SK-N-SH treated with all-trans-retinoic acid at 6 μM for 48 hours (cell line): ENCODE measurements at regions not wholly inside any gene's neighbourhood (a gene's known extent, or its start where the extent isn't known, plus 50 kb on each side); places are given as distances from the start of the nearest gene placed in this dataset.

Experiments
- ATAC-seq: fragments of 200-7000 bp; cut with Tn5 transposase; 3 replicates; pipeline ENCODE4 v1.9.1; 2020; ENCODE audit warnings: mild to moderate bottlenecking, moderate library complexity
- ARNTL ChIP-seq: fragments of 450-650 bp; formaldehyde crosslinking; IDR thresholded peaks from 2 replicates; pipeline ENCODE4 v1.5.0; 2020; ENCODE audit warnings: low read depth, mild to moderate bottlenecking, moderate library complexity, borderline replicate concordance
- BACH2 ChIP-seq: fragments of 250-450 bp; sonication (Bioruptor Pico); IDR thresholded peaks from 2 replicates; pipeline ENCODE4 v1.9.0; 2021; ENCODE audit warnings: mild to moderate bottlenecking, borderline replicate concordance
- CSDC2 ChIP-seq: fragments of 250-450 bp; sonication (Bioruptor Pico); IDR thresholded peaks from 2 replicates; pipeline ENCODE4 v1.5.0; 2020; ENCODE audit warnings: mild to moderate bottlenecking, moderate library complexity
- ESRRG ChIP-seq: fragments of 250-450 bp; sonication (Bioruptor Pico); IDR thresholded peaks from 2 replicates; pipeline ENCODE4 v1.6.1; 2021; ENCODE audit warnings: mild to moderate bottlenecking
- GLIS3 ChIP-seq: fragments of 250-450 bp; sonication (Bioruptor Pico); IDR thresholded peaks from 2 replicates; pipeline ENCODE4 v1.5.0; 2020; ENCODE audit warnings: mild to moderate bottlenecking, moderate library complexity
- ISL1 ChIP-seq: fragments of 250-450 bp; sonication (Bioruptor Pico); IDR thresholded peaks from 2 replicates; pipeline ENCODE4 v2.1.2; 2022; ENCODE audit warnings: mild to moderate bottlenecking, moderate library complexity
- OSR1 ChIP-seq: fragments of 250-450 bp; sonication (Bioruptor Pico); IDR thresholded peaks from 2 replicates; pipeline ENCODE4 v1.8.0; 2022; ENCODE audit warnings: moderate library complexity, mild to moderate bottlenecking, inconsistent platforms
- PPARA ChIP-seq: fragments of 250-450 bp; sonication (Bioruptor Pico); IDR thresholded peaks from 2 replicates; pipeline ENCODE4 v1.5.0; 2020; ENCODE audit warnings: mild to moderate bottlenecking, borderline replicate concordance
- RARB ChIP-seq: fragments of 250-450 bp; sonication (Bioruptor Pico); IDR thresholded peaks from 2 replicates; pipeline ENCODE4 v1.8.0; 2021; ENCODE audit warnings: mild to moderate bottlenecking, moderate library complexity
- SNAI2 ChIP-seq: fragments of 250-450 bp; sonication (Bioruptor Pico); IDR thresholded peaks from 2 replicates; pipeline ENCODE4 v1.5.0; 2020; ENCODE audit warnings: mild to moderate bottlenecking, moderate library complexity
- TCF4 ChIP-seq: fragments of 250-450 bp; sonication (Bioruptor Pico); IDR thresholded peaks from 2 replicates; pipeline ENCODE4 v1.8.0; 2021; ENCODE audit warnings: mild to moderate bottlenecking, moderate library complexity, borderline replicate concordance
- TOX ChIP-seq: fragments of 250-450 bp; sonication (Bioruptor Pico); IDR thresholded peaks from 2 replicates; pipeline ENCODE4 v1.8.0; 2021; ENCODE audit warnings: mild to moderate bottlenecking, moderate library complexity, borderline replicate concordance
- ZC3H10 ChIP-seq: fragments of 250-450 bp; sonication (Bioruptor Pico); IDR thresholded peaks from 2 replicates; pipeline ENCODE4 v1.5.1; 2021; ENCODE audit warnings: mild to moderate bottlenecking, moderate library complexity
- ZFP3 ChIP-seq: fragments of 250-450 bp; sonication (Bioruptor Pico); IDR thresholded peaks from 2 replicates; pipeline ENCODE4 v1.5.0; 2020; ENCODE audit warnings: mild to moderate bottlenecking, moderate library complexity
- ZFP30 ChIP-seq: fragments of 450-650 bp; formaldehyde crosslinking; IDR thresholded peaks from 2 replicates; pipeline ENCODE4 v1.5.0; 2022; ENCODE audit warnings: mild to moderate bottlenecking, moderate library complexity
- ZNF565 ChIP-seq: fragments of 450-650 bp; formaldehyde crosslinking; conservative IDR thresholded peaks from 2 replicates; pipeline ENCODE4 v1.5.0; 2020; ENCODE audit warnings: low read depth, mild to moderate bottlenecking, moderate library complexity
- ZNF70 ChIP-seq: fragments of 450-650 bp; formaldehyde crosslinking; IDR thresholded peaks from 2 replicates; pipeline ENCODE4 v1.5.0; 2020; ENCODE audit warnings: mild to moderate bottlenecking, moderate library complexity
- ZNF8 ChIP-seq: fragments of 450-650 bp; formaldehyde crosslinking; IDR thresholded peaks from 2 replicates; pipeline ENCODE4 v1.5.0; 2020; ENCODE audit warnings: mild to moderate bottlenecking, moderate library complexity
- TF ChIP-seq, protein P1 (sequence below): fragments of 250-450 bp; sonication (Bioruptor Pico); IDR thresholded peaks from 2 replicates; pipeline ENCODE4 v1.5.1; 2020; ENCODE audit warnings: low read depth, mild to moderate bottlenecking, moderate library complexity
- TF ChIP-seq, protein P2 (sequence below): fragments of 250-450 bp; sonication (Bioruptor Pico); IDR thresholded peaks from 2 replicates; pipeline ENCODE4 v1.8.0; 2021; ENCODE audit warnings: low read depth, mild to moderate bottlenecking, moderate library complexity, borderline replicate concordance
- TF ChIP-seq, protein P3 (sequence below): fragments of 250-450 bp; sonication (Bioruptor Pico); IDR thresholded peaks from 2 replicates; pipeline ENCODE4 v1.8.0; 2020; ENCODE audit warnings: mild to moderate bottlenecking, moderate library complexity, borderline replicate concordance
- TF ChIP-seq, protein P4 (sequence below): fragments of 250-450 bp; sonication (Bioruptor Pico); IDR thresholded peaks from 2 replicates; pipeline ENCODE4 v1.5.0; 2020; ENCODE audit warnings: mild to moderate bottlenecking, moderate library complexity
- TF ChIP-seq, protein P5 (sequence below): fragments of 250-450 bp; sonication (Bioruptor Pico); IDR thresholded peaks from 2 replicates; pipeline ENCODE4 v1.5.1; 2021; ENCODE audit warnings: mild to moderate bottlenecking, moderate library complexity

DNA sequence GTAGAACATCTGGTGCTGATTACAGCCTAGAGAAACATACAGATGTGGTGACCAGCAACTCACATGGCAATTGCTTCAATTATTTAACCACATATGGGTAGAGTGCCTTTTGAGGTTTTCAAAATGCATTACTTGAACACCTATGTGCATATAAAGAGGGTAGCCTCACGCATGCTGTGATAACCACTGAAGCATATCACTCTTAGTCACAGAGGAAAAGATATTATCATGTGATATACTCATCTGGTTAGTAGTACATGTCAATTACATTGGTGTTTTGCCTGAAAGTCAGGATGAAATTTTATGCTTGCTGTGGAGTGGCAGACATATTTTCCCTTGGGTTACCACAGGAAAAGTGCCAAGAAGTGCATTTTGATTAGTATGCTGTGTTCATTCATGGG is 459.3 kb upstream of the AGTR1 start:
- TF ChIP-seq, protein P1, sequence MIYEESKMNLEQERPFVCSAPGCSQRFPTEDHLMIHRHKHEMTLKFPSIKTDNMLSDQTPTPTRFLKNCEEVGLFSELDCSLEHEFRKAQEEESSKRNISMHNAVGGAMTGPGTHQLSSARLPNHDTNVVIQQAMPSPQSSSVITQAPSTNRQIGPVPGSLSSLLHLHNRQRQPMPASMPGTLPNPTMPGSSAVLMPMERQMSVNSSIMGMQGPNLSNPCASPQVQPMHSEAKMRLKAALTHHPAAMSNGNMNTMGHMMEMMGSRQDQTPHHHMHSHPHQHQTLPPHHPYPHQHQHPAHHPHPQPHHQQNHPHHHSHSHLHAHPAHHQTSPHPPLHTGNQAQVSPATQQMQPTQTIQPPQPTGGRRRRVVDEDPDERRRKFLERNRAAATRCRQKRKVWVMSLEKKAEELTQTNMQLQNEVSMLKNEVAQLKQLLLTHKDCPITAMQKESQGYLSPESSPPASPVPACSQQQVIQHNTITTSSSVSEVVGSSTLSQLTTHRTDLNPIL (CRISPR knock-in tag): no peak
- TF ChIP-seq, protein P2, sequence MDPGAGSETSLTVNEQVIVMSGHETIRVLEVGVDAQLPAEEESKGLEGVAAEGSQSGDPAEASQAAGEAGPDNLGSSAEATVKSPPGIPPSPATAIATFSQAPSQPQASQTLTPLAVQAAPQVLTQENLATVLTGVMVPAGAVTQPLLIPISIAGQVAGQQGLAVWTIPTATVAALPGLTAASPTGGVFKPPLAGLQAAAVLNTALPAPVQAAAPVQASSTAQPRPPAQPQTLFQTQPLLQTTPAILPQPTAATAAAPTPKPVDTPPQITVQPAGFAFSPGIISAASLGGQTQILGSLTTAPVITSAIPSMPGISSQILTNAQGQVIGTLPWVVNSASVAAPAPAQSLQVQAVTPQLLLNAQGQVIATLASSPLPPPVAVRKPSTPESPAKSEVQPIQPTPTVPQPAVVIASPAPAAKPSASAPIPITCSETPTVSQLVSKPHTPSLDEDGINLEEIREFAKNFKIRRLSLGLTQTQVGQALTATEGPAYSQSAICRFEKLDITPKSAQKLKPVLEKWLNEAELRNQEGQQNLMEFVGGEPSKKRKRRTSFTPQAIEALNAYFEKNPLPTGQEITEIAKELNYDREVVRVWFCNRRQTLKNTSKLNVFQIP (CRISPR knock-in tag): no peak
- TF ChIP-seq, protein P3, sequence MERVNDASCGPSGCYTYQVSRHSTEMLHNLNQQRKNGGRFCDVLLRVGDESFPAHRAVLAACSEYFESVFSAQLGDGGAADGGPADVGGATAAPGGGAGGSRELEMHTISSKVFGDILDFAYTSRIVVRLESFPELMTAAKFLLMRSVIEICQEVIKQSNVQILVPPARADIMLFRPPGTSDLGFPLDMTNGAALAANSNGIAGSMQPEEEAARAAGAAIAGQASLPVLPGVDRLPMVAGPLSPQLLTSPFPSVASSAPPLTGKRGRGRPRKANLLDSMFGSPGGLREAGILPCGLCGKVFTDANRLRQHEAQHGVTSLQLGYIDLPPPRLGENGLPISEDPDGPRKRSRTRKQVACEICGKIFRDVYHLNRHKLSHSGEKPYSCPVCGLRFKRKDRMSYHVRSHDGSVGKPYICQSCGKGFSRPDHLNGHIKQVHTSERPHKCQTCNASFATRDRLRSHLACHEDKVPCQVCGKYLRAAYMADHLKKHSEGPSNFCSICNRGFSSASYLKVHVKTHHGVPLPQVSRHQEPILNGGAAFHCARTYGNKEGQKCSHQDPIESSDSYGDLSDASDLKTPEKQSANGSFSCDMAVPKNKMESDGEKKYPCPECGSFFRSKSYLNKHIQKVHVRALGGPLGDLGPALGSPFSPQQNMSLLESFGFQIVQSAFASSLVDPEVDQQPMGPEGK (CRISPR knock-in tag): no peak
- TF ChIP-seq CSDC2 (CRISPR knock-in tag) (no peak), ZNF70 (no peak), RARB (CRISPR knock-in tag) (no peak), ZFP30 (CRISPR knock-in tag) (no peak), PPARA (no peak), ISL1 (no peak), OSR1 (no peak), TCF4 (no peak), BACH2 (CRISPR knock-in tag) (no peak), ZNF565 (CRISPR knock-in tag) (no peak), TOX (CRISPR knock-in tag) (no peak), ZFP3 (CRISPR knock-in tag) (no peak), ZC3H10 (no peak), GLIS3 (CRISPR knock-in tag) (no peak), SNAI2 (CRISPR knock-in tag) (no peak)
- TF ChIP-seq, protein P4, sequence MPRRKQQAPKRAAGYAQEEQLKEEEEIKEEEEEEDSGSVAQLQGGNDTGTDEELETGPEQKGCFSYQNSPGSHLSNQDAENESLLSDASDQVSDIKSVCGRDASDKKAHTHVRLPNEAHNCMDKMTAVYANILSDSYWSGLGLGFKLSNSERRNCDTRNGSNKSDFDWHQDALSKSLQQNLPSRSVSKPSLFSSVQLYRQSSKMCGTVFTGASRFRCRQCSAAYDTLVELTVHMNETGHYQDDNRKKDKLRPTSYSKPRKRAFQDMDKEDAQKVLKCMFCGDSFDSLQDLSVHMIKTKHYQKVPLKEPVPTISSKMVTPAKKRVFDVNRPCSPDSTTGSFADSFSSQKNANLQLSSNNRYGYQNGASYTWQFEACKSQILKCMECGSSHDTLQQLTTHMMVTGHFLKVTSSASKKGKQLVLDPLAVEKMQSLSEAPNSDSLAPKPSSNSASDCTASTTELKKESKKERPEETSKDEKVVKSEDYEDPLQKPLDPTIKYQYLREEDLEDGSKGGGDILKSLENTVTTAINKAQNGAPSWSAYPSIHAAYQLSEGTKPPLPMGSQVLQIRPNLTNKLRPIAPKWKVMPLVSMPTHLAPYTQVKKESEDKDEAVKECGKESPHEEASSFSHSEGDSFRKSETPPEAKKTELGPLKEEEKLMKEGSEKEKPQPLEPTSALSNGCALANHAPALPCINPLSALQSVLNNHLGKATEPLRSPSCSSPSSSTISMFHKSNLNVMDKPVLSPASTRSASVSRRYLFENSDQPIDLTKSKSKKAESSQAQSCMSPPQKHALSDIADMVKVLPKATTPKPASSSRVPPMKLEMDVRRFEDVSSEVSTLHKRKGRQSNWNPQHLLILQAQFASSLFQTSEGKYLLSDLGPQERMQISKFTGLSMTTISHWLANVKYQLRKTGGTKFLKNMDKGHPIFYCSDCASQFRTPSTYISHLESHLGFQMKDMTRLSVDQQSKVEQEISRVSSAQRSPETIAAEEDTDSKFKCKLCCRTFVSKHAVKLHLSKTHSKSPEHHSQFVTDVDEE: no peak
- TF ChIP-seq, all 23 proteins: peak for 0
- peak; percentile 19; the same call in 1 of the 3 replicates for ATAC-seq

DNA sequence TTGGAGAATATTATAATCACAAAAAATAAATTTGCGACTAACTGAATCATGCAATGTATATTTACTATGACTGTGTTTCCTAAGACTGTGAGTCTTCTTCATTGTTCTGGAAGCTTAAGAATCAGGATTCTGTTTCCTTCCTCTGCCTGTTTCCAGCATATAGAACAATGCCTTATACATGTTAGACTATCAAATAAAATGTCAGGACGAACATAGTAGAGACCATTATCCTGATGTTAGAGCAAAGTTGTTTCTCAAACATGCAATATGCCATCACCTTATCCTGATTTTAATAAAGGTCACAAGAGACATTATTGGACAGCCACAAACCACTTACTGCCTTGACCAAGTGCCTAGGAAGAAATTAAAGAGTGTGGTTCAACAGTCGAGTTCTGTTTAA is 457.4 kb upstream of the AGTR1 start:
- no peak for ATAC-seq
- no peak for TF ChIP-seq ZNF70
- no peak for TF ChIP-seq ZNF8 (CRISPR knock-in tag)
- no peak for TF ChIP-seq ZFP30 (CRISPR knock-in tag)
- no peak for TF ChIP-seq ESRRG (CRISPR knock-in tag)
- no peak for TF ChIP-seq RARB (CRISPR knock-in tag)
- TF ChIP-seq OSR1: no peak
- TF ChIP-seq, protein P5, sequence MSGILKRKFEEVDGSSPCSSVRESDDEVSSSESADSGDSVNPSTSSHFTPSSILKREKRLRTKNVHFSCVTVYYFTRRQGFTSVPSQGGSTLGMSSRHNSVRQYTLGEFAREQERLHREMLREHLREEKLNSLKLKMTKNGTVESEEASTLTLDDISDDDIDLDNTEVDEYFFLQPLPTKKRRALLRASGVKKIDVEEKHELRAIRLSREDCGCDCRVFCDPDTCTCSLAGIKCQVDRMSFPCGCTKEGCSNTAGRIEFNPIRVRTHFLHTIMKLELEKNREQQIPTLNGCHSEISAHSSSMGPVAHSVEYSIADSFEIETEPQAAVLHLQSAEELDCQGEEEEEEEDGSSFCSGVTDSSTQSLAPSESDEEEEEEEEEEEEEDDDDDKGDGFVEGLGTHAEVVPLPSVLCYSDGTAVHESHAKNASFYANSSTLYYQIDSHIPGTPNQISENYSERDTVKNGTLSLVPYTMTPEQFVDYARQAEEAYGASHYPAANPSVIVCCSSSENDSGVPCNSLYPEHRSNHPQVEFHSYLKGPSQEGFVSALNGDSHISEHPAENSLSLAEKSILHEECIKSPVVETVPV (CRISPR knock-in tag): no peak
- TF ChIP-seq TCF4: no peak

DNA sequence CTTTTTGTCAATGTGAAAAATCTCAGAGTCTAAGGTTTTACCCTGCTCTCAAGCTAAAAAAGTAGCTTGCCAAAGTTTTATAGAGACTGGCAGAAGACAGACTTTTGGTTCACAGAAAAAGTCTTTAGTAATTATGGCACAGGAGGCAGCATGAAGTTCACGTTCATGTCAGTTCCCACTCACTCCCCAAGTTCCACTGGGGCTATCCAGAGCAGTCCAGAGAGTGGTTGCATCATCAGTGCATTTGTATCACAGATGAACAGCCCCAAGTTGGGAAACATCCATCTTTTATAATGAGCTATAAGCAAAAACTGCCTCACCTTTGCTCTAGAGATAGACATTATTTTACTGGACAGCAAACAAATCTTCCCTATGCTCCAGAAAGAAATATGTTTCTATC is 454.1 kb upstream of the AGTR1 start:
- ATAC-seq: no peak
- TF ChIP-seq ESRRG (CRISPR knock-in tag) (no peak), ARNTL (CRISPR knock-in tag) (no peak), ZNF70 (no peak), TOX (CRISPR knock-in tag) (no peak), ZNF565 (CRISPR knock-in tag) (no peak), PPARA (no peak), ISL1 (no peak), GLIS3 (CRISPR knock-in tag) (no peak), ZFP30 (CRISPR knock-in tag) (no peak), BACH2 (CRISPR knock-in tag) (no peak), TCF4 (no peak), ZC3H10 (no peak)
- TF ChIP-seq, protein P5 (CRISPR knock-in tag): no peak
- TF ChIP-seq, protein P1 (CRISPR knock-in tag): no peak
- TF ChIP-seq, protein P4: no peak
